HK-2 (cell line): ENCODE measurements at regions not wholly inside any gene's neighbourhood (a gene's known extent, or its start where the extent isn't known, plus 50 kb on each side); places are given as distances from the start of the nearest gene placed in this dataset.

Source experiments
- DNase-seq: peaks from one replicate; pipeline ENCODE4 v3.0.0-alpha.2; 2018; ENCODE audit not compliant: unreplicated experiment

DNA sequence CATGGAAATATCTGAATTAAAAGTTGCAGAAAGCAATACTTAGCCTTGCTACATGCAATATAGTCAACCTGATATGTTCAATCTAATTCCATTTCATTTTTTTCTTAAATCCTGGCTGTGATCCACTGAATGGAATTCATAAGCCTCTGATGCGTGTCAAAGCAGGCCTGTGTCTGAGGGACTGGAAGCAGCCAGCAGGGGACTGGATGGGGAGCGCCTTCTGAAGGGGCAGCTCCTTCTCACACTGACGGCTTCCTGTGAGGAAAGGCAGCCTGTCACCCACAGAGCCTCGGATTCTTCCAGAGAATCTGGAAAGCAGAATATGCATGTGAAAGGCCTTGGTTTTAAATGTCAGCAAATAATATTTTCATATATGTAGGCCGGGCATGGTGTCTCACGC lies 73.5 kb downstream of the KCNF1 start:
- DNase-seq: no peak

DNA sequence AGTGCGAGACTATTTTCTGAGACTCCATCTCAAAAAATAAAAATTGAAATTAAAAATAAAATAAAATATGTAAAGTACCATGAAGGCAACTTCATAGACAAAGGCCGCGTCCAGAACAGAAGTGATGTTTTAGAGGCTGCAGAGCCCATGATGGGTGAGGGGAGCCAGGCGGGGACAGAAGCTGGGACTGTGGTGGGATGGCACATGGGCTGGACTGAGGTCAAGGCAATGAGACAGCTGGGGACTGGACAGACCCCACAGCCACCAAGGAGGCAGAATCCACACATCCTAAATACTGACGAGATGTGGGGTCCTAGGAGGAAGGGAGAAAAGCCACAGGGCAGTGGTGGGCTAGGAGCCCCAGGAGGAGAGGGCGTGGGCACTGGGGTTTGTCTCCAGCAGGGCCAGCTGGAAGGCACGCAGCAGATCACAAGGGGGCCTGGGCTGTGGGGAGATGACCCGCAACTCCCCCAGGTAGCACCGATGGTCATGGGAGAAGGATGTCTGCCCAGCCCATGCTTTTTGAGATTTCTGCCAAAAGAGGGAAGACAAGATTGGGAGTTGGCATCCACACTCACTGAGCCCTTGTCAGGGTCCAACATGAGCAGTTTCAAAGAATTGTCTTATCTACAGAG lies 74.3 kb downstream of the KCNF1 start:
- no peak for DNase-seq

GRCh38 chr2:10987439-10987838 lies 75.7 kb downstream of the KCNF1 start:
- DNase-seq: no peak

- no peak for DNase-seq
Observed at GRCh38 chr2:10987861-10988260, 76.1 kb downstream of the KCNF1 start.

- no peak for DNase-seq
Observed at GRCh38 chr2:10989151-10989550, 77.4 kb downstream of the KCNF1 start.

DNA sequence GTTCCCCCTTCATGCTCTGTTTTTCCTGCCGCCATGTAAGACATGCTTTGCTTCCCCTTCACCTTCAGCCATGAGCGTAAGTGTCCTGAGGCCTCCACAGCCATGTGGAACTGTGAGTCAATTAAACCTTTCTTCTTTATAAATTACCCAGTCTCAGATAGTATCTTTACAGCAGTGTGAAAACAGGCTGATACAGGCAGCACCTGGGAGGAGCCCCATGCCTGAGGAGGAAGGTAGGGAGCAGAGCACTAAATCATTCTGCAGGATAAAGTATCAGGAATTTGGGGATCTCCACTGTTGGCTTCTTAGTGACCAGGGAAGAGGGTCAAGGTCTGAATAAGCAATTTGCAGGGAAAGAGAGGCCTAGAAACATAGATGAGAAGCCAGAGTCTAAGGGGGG lies 78.0 kb downstream of the KCNF1 start:
- DNase-seq: no peak

GRCh38 chr2:10990561-10991111 lies 78.9 kb downstream of the KCNF1 start:
- no peak for DNase-seq

DNA sequence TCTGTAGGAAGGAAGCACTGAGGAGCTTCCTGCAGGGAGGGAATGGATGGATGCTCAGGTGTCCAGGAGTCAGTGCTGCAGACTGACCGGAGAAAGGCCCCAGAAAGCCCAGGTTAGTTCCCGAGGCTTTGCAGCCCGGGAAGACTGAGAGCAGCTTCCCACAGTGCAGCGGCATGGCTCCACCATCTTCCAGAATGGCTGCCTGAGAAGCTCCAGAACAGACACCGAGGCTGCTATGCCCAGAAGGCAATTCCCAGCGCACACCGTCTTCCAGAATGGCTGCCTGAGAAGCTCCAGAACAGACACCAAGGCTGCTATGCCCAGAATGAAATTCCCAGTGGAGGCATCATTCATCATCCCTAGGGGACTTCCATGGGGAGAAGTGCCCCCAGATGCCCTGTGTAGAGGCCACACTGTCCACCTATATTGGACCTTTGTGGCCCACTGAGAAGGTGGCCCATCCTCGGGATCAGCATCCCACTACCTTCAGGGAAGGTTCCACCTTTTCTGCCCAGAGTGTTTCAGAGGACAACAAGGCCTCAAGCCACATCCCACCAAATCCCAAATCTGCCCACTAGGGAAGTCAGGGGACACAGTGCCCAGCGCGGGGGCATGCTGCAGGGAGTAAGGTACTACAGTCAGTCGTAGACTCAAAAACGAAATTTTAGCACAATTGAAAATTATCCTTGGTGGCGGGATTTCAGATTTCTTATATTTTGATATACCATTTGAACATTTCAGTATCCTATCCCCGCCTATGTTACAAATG lies 80.5 kb downstream of the KCNF1 start:
- DNase-seq: no peak

DNA sequence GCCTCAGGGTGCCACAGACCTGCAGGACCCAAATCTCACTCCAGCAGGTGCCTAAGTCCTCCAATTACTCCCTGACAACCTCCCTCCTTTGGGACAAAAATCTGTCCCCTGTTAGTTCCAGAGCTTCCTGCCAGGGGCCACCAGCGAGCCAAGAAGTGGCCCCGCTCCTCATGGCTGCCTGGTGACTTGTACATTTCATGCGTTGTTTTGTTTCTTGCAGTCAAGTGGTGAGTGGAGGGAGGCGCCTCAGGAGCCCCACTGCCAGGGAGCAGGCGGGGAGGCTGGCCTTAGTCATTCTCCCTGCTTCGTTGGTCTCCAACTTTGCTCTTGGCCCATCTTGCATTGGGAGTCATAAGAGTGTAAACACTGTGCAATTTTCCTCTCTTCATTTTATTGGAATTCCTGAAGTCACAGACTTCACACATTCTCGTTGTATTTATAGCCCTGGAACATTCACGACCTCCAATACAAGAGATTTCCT lies 81.3 kb downstream of the KCNF1 start:
- peak; percentile 35 for DNase-seq

DNA sequence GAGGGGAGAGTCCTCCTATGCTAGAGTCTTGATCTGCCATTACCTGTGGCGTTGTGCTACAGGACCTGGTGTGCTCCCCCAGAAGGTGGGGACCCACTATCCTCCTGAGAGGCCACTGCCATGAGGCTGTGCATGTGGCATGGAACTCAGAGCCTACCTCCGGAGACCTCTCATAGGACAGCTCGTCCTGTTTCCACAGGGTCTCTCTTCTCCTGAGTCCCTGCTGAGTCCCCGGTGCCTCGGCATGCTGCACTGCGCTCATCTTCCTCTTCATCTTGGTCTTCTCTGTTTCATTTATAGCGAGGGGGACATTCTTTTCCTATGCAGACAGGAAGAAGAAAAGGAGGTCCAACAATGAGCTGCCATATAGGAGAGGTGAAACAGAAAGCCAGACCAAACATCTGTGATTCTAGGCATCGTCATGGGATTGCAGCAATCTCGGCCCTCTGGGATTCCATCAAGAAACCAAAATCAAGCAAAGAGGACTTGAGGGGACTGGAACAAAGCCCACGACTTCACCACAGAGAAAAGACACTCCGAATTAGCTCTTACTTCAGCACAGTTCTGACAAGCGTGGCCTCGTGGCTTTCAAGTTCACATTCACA lies 83.7 kb downstream of the KCNF1 start:
- DNase-seq: no peak

GRCh38 chr2:11004199-11004598 lies 92.5 kb downstream of the KCNF1 start:
- no peak for DNase-seq

GRCh38 chr2:11005032-11005431 lies 93.3 kb downstream of the KCNF1 start:
- DNase-seq: no peak

DNA sequence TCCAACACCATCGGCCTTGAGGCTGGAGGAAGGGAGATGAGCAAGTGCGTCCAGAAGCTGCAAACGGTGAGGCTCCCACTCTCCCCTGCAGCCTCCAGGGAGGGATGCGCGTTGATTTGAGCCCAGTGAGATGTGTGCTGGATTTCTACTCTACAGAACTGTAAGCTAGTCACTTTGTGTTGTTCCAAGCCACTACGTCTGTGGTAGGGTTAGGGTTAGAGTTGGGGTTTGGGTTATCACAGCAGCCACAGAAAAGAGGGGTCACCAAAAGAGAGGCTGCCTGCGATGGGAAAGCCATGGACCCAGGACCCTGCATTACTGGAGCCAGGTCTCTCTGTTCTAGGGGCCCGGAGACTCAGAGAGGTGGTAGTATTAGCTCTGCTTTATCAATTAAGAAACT lies 94.5 kb downstream of the KCNF1 start:
- DNase-seq: no peak

DNA sequence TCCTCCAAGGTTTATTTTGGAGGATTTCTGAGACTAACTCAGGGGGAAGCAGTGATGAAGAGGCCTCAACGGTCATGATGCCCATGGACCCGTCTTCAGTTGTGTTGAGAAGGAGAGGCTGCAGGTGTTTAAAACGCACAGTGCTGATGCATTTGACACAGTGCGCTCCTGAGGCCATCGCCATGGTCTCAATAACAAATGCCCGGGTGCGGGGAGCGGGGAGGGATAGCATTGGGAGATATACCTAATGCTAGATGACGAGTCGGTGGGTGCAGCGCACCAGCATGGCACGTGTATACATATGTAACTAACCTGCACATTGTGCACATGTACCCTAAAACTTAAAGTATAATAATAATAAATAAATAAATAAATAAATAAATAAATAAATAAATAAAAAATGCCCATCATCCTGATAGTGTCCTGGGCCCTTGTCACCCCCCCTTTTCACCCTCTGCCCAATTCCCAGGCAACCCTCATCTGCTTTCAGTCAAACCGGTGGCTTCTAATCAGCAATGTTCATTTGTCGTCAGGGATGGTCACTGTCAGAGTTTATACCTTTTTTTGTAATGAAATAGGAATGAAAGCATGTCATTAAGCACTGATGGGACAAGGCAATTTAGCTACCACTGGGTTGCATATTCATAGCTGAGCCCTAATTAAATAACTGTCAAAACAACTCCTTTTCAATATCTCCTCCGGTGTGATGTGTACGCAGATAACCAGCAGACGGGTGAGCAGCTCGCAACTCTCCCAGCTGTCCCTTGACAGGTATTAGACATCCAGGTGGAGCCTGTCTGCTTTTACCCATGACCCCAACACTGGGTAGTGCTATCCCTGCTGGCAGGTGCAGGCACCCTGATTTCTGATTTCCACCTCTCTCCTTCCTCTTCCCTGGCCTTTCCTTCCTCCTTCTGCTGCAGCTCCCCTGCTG lies 95.9 kb downstream of the KCNF1 start:
- no peak for DNase-seq

- no peak for DNase-seq
Observed at GRCh38 chr2:11008773-11009172, 97.0 kb downstream of the KCNF1 start.

GRCh38 chr2:11009176-11009575 lies 97.4 kb downstream of the KCNF1 start:
- no peak for DNase-seq

- no peak for DNase-seq
Observed at GRCh38 chr2:11009891-11010290, 98.2 kb downstream of the KCNF1 start.

DNA sequence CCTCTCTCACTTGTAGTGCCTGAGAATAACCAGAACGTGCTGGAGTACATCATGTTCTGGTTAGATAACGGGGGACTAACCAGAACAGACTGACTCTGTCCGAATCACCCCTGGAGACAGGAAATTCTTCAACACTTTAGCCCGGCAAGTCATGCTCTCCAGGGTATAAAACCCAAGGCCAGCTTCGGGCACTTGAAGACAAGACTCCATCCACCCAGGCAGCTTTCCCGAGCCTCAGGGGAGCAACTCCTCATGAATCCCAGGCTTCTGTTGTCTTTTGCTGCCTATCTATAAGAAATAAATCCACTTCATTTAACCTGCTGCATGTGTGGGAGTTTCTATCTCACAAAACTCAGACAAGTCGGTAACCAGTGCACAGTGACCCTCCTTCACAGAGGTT lies 99.6 kb downstream of the KCNF1 start:
- no peak for DNase-seq

GRCh38 chr2:11012131-11012693 lies 100.5 kb downstream of the KCNF1 start:
- DNase-seq: no peak

DNA sequence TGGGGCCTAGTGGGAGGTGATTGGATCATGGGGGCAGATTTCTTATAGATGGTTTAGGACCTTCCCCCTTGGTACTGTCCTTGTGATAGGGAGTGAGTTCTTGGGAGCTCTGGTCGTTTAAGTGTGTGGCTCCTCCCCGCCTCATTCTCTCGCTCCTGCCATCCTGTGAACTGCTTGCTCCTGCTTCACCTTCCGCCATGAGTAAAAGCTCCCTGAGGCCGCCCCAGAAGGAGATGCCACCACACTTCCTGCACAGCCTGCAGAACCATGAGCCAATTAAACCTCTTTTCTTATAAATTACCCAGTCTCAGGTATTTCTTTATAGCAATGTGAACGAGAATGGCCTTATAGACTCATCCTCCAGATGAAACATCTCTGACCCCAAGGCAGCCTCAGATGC lies 101.5 kb downstream of the KCNF1 start:
- no peak for DNase-seq

DNA sequence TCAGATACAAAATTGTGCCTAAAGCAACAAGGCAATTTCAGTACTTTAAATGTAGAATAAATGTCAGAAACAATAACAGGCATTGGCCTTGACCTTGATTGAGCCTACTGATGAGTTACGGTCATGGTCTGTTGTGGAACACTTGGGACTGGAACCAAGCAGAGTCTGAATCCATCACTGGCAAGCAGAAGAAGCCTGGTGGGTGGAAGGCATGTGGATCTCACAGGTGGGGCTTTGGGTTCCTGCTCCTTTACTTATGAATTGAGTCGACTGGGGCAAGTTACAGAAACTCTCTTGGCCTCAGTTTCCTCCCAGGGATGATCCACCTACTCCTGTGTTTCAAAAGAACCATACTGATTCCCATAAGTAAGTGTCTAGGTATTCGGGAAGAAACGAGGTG lies 102.3 kb downstream of the KCNF1 start:
- DNase-seq: no peak
